ENCODE measurements at regions not wholly inside any gene's neighbourhood (a gene's known extent, or its start where the extent isn't known, plus 50 kb on each side); places are given as distances from the start of the nearest gene placed in this dataset.

DNA sequence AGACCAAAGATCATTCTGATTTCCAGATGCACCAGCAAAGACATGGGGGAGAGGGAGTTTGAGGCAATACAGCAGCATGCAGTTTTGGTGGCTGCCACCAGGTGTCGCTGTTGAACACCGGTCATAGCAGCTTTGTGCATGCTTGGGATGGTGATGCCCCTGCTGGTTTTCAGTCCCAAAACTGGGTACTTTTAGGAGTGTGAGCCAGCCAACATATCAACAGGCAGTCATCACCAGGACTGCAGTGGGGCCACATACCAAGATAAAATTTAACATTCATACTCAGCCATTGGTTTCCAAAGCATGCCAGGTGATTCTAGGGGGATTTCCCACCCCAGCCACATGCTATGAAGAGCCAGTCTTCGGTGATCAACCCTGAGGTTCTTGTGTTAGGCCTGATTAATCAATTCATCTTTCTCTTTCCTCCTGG is 64.2 kb downstream of the PHETA1 start:
- TF ChIP-seq CSDC2 (CRISPR knock-in tag; IDR thresholded peaks at IDR 0.05) = no peak
- TF ChIP-seq ZNF565 (CRISPR knock-in tag; conservative IDR thresholded peaks at IDR 0.05; ENCODE audit: low read depth) = no peak
- no peak for TF ChIP-seq PPARA (CRISPR knock-in tag; IDR thresholded peaks at IDR 0.05; ENCODE audit: borderline replicate concordance)
- no peak for TF ChIP-seq ZFP30 (CRISPR knock-in tag; IDR thresholded peaks at IDR 0.05)
- TF ChIP-seq, protein P1, sequence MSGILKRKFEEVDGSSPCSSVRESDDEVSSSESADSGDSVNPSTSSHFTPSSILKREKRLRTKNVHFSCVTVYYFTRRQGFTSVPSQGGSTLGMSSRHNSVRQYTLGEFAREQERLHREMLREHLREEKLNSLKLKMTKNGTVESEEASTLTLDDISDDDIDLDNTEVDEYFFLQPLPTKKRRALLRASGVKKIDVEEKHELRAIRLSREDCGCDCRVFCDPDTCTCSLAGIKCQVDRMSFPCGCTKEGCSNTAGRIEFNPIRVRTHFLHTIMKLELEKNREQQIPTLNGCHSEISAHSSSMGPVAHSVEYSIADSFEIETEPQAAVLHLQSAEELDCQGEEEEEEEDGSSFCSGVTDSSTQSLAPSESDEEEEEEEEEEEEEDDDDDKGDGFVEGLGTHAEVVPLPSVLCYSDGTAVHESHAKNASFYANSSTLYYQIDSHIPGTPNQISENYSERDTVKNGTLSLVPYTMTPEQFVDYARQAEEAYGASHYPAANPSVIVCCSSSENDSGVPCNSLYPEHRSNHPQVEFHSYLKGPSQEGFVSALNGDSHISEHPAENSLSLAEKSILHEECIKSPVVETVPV (CRISPR knock-in tag; IDR thresholded peaks at IDR 0.05) = no peak
- no peak for TF ChIP-seq ARNTL (CRISPR knock-in tag; IDR thresholded peaks at IDR 0.05; ENCODE audit: borderline replicate concordance, low read depth)
